CD4-positive, alpha-beta T cell treated with Interleukin-21 for 1 hour (primary cell): ENCODE measurements at regions not wholly inside any gene's neighbourhood (a gene's known extent, or its start where the extent isn't known, plus 50 kb on each side); places are given as distances from the start of the nearest gene placed in this dataset.

Experiments
- DNase-seq: peaks from one replicate; pipeline ENCODE4 v3.0.0-alpha.2; 2020

DNA sequence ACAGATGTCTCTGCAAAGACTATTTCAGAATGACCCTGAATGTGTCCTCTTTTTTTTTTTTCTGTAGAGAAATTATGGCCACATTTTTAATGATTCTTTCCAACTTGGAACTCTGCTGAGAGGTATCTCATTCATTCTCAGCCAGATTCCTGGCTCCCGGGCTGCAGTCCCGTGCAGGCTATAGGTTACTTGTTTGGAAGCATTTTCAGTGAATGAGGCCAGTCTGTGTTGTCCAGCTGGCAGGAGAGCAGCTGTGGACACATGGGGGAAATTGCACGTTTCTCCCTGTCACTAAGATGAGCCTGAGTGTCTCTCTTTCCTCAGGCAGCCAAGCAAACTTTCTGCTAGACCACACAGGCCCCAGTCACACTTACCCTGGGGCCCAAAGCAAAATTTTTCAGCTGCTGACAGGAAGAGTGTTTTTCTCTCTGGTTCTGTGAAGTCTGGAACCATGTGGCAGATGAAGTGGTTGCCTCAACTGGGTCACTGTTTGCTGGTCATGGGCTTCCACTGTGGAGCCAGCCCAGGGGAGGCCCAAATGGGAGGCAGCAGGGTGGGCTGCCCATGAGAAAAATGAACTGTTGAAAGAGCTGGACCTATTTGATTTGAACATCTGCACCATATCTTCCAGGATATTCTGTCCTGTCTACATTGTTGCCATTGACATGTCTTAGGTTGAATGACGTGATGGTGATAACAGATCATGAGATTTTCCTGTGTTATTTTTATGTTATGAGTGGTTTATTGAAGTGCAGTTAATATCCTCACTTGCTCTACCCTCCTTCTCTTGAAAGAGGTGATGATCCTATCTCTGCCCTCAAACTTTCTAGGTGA lies 431.2 kb downstream of the LPIN1 start:
- peak; percentile 15 for DNase-seq

DNA sequence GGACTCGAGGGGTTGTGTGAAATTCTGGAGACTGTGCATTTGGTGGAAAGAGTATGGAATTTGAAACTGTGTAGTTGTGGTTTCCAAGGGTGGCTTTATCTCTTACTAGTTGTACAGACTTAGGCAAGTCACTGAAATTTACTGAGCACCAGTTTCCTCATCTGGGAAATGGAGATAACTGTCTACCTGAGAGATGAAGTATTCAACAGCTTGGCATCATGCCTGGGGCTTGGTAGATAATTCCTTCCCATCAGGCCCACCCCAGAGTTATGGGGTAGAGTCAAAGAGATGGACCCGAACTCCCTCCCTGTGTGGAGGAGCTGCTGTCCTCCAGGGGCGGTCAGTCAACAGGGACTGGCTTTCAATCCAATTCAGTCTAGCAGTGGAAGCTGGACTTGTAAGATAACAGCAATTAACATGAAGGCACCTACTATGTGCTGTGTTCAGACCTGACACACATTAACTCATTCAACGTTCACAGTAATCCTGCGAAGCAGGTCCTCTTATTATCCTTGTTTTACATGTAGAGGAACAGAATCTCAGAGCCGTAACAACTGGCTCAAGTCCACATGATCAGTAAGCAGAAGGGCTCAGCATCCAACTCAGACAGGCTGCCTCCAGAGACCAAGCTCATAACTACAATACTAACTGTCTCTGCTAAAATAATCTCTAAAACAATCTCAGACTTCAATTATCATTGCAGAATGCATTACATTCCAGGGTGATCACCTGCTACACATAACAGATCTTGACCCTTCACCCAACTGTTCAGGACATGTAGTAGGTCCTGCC lies 432.1 kb downstream of the LPIN1 start:
- DNase-seq = no peak

DNA sequence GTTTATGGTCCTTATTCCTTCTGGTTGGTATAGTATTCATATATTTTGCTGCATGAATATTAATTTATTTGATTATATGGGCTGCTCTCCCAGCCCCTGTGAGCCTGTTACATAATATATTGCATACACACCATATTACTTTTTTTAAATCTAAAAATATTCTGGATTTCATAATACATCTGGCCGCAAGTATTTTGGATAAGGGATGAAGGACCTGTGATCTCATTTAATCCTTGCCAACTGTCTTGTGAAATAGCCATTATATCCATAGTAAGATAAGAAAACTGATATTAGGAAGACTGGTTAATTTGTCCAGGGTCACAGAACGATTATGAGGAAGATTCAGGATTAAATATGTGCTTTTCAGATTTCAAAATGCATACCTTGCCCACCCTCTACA lies 433.6 kb downstream of the LPIN1 start:
- no peak for DNase-seq

DNA sequence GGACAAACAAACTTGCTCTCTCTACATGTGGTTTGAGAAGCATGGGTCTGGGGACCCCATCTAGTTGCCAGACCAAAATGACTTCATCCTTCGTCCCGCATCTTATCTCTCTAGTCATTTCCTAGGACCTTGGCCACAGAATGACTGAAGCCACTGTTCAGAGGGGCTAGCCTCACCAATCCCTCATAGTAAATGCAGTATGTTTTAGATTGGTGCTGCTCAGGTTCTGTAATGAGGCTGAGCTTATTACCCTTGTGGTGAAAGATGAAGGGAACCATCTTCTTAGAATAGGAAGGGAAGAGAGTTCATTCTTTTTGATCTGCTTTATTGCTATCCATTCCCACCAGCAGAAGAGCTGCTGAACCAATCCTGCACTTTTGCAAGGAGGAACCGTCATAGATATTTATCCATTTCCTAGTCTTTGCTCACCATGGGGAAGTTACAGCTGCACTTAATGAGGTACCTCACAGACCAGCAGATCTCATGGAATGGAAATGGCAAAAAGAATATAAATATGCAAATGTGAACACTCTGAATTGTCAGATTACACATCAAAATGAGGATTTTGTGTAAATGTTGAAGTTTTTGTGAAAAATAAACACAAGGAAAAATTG lies 436.7 kb downstream of the LPIN1 start:
- no peak for DNase-seq

DNA sequence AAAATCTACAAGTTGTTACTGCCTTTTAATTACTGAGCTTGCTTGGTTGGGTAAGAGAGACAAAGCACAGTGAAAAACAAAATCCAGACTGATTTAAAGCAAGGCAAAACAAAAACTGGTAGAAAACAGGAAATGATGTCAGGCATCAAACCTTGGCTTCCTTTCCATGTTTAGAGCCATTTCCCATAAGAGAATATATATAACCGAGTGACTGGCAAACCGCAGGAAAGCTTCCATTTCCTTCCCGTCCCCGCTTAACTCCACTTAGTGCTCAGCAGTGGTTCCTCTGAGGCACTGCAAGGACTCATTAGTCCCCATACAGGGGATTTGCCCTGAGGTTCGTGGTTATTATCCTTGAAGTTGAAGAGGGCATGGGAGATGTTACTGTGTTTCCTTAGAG lies 446.3 kb downstream of the LPIN1 start:
- DNase-seq = peak; percentile 24

DNA sequence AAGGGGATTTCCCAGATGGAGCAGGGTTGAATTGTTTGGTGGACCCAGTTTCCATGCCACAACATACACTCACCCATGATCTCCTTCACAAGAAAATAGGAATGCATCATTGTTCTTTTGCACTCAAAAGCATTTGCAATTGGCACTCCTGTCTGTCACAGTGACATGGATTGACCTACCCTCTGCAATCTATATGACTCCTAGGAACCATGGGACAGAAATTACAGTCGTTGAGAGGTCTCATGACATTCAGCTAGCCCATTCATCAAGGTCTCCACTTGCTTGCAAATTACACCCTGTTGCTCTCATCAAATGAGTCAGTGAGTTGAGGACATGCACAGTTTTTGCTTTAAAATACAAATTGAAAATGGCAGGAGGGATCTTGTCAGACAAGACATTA lies 448.5 kb downstream of the LPIN1 start:
- DNase-seq = no peak

DNA sequence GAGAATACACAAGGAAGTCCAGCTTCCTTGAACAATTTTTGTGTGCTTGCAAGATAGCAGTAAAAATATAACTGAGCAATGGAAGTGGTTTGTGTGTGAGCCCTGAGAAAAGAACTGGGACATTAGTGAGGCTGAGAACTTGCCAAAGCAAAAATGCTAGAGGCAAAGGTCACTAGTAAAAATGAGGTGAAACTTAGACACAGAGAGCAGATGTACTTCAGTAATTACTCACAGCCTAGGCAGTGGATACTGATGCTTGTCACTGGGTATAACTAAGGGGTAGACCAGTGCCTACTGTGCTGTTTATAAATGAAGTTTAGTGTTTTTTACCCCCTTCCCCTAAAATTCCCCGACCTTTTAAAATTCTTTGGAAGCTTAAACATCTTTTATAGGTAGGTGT lies 450.1 kb downstream of the LPIN1 start:
- no peak for DNase-seq

DNA sequence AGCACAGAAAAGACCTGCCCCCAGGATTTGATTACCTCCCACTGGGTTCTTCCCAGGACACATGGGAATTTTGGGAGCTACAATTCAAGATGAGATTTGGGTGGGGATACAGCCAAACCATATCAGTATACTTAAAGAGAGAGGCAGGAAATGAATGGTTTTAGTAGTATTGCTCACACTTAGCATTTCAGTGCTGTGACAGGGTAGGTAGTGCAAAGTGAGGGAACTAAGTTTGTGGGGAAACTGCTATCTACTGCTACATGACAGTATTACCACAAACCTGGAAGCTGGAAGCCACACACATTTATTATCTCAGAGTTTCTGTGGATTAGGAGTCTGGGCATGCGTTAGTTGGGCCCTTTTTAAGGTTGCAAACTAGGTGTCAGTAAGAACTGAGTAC lies 450.7 kb downstream of the LPIN1 start:
- no peak for DNase-seq

DNA sequence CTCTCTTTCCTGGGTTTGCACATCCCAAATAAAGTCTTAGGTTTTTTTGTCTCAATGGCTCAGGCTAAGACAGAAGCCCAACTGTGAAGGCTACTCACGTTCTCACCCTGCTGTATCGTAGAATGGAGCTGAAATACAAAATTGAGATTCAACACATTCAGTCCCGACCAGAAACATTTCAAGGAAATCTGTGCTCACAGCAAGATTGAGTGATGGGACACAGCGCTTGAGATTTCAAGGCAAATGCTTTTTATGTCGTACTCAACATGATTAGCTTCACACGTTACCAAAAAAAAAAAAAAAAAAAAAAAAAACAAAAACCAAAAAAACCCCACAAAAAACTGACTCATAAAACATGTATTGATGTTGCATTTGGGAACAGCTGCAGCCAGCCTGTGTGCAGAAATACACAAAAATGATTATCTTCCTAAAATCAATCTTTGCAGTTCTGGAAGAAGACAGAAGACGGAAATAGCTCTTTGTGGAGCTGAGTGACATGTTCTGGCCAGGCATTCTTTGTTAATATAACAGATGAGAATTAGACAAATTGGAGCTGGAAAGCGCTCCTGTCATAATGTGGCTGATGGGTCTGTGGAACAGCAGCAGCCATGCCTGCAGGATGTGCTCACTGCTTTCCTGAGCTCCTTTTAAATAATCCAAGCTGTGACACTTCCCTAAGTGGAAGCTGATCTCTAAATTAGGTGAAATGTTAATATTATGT lies 453.2 kb downstream of the LPIN1 start:
- DNase-seq = no peak

DNA sequence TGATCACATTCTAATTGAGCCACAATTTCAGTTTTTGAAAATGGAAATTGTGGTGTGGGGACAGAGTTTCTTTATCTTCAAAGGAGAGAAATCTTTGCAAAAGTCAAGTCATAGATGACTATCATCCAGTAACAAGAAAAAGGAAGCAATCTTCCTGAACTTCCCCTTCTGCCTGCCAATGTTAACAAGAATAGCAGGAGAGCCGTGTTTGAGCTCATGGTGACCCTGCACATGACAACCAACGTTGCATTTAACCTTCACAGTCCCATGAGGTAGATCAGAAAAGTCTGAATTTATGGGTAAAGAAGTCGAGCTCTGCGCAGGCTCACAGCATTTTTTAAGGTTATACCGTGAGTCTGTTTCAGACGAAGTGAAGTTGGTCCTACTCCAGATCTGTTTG lies 454.9 kb downstream of the LPIN1 start:
- no peak for DNase-seq

DNA sequence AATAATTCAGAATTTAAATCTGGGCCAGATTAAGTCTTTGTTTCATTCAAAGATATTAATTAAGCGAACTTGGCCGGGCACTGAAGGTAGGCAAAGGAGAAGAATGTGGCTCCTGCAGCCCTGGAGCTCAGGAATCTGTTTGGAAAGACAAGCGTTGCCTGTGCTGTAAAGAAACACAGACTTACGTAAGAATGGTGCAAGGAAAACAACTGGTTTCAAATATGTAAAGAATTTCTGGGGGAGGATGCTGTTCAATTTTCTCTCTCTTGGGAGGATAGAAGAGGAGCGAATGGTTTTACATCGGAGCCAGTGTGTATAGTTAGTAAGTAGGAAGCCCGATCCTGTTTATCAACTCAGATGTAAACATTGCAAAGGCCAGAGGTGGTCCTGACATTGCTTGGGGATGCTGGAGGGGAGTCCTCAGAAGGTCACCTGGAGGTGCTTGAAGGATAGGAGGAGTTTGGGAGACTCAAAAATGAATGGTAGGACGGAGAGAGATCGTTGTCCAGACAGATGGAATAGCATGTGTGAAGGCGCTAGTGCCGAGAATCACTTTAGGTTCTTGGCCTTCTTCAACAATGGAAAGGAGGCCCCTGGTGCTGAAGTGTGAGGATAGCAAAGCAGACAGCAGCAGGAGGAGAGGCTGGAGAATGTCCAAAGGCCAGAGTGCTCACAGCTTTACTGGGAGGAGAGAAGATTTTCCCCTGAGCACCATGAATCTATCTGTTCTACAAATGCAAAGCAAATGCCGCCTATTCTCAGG lies 456.1 kb downstream of the LPIN1 start:
- no peak for DNase-seq

DNA sequence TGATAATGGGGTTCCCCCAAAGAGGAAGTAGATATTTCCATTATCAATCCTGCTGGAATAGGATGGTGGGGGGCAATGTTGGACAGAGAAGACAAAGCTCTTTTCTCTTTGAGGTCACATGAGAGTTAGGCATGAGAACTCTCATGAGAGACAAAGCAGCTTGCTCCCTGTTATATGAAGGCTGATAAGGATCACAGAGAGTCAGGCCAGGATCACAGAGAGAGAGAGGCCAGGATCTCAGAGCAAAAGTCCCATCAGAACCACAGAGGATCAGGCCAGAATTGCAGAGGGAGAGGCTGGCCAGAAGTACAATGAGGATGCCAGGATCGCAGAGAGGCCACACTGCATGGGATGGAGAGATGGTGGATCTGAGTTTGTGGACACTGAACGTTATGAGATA lies 457.1 kb downstream of the LPIN1 start:
- no peak for DNase-seq

DNA sequence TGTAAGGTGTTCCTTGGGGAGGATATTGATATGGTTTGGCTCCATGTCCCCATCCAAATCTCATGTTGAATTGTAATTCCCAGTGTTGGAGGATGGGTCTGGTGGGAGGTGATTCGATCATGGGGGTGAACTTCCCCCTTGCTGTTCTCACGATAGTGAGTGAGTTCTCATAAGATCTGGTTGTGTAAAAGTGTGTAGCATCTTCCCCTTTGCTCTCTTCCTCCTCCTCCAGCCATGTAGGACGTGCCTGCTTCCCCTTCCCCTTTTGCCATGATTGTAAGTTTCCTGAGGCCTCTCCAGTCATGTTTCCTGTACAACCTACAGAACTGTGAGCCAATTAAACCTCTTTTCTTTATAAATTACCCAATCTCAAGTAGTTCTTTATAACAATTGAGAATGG lies 458.7 kb downstream of the LPIN1 start:
- DNase-seq = no peak

DNA sequence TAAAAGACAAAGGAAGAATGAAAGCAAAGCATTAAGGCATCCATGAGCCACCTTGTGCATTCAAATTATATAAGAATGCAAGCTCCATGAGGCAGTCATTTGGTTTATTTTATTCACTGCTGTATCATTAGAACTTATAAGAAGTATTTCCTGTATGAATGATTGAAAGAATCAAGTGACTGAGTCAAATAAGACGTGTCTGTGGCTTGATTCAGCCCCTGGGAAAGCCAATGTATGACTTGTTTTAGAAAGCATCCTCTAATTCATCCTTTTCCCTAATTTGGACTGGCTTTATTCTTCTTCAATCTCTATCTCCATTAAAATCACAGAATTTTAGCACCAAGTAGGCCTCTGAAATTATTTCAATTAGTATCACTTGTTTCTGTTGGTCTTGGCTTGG lies 461.1 kb downstream of the LPIN1 start:
- no peak for DNase-seq

DNA sequence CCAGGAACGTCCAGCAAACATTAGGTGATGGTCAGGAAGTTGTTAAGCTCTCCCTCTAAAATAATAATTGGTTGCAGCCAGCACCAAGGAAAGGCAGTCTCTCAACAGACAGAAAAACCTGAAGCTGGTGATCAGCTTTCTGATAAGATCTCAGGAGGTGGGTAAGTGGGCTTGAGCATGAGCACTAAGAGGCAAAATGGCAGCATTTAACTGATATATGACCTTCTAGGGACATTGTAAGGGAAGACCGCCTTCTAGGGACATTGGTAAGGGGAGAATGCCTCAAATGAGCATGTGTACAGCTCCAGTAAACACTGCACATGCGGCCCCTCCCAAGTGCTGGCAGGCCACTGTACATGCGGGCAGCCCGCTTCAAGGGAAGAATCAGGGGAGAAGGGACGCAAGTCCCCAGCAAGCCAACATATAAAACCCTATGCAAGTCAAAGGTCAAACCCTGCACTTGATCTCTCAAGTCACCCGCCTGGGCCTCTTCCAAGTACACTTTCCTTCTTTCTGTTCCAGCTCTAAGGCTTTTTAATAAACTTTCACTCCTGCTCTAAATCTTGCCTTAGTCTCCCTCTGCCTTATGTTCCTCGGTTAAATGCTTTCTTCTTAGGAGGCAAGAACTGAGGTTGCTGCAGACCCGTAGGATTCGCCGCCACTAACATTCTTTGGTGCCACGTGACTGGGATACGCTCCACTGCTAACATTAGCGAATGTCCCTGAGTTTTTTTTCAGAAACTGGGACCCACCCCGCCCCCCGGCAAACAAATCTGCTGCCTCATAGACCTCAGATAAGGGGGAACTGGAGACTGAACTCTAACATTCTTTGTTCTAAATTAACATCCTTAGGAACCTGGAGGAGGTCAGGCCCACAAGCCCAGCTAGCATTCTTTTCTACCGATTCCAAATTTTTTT lies 463.8 kb downstream of the LPIN1 start:
- no peak for DNase-seq

DNA sequence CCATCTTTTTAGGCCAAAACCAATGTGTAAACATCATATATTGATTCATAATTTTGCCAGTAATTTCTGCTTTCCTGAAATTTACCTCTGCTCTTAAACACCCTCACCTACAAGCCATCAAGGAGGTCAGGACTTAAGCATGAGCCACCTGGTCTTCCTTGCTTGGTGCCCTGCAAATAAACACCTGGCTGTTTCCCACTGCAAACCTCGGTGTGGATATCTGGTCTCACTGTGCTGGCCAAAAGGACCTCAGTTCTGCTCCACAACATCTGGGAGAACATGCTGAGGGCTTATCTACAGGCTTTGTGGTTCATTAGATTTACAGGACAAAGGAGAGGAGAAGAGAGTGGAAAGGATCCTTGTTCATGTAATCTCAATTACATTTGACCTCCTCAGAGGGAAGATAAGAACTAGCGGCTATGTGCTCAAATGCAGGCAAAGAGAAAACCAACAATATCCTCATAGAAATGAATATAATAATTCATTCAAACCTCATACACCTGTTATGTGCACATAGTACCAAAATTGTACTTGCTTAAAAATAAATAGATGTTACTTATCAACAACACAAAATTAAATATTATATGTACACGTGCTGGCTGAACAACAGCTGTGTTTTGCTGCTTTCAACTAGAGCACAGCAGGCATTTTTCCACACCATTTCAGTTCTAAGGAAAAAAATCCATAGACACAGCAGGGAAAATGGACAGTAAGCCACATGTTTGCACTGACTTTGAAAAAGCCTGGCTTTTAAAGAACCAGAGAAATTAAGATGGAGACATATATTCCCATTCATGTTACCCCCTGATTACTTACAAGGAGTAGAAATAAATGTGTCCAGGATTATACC lies 465.1 kb downstream of the LPIN1 start:
- DNase-seq = no peak

DNA sequence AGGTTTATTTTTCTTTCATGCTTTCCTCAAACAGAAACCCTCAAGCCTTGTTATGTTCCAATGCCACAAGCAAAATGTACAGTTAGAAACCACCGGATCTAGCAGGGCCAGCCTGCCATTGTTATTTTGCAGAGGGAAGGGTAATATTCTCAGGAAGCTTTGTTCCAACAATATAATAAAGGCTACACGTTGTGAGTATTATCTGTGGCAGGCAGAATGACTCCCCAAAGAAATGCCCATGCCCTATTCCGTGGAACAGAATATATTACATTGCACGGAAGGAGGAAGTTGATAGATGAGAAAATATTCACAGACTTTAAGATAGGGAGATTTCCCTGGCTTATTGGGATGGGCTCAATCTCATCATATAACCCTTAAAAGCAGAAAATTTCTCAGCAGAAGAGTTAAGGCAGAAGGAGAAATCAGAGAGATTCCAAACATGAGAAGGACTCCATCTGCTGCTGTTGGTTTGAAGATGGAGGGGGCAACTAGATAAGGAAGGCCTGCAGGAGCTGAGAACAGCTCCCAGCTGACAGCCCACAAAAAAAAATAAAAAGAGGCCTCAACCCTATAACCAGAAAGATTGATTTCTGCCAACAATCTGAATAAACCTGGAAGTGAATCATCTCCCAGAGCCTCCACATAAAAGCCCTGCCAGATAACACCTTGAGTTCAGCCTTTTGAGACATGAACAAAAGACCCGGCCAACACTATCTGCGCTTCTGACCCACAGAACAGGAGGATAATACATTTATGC lies 466.6 kb downstream of the LPIN1 start:
- no peak for DNase-seq

DNA sequence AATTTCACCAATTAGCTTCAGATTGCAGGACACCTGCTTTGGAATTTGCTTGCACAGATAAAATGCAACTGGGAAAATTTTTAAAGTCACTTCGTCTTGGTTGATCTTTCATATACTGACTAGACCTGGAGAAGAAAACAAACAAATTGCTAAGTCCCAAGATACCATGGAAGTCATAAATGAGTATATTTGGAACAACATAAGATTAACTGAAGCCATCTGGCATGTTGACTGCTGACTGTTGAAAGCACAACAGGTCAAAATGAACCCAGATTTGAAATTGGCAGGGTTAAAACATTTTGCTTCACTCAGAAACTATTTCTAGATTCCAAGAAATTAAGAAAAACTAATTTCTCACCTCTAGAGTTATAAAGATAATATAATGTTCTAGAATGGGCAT lies 470.7 kb downstream of the LPIN1 start:
- no peak for DNase-seq

DNA sequence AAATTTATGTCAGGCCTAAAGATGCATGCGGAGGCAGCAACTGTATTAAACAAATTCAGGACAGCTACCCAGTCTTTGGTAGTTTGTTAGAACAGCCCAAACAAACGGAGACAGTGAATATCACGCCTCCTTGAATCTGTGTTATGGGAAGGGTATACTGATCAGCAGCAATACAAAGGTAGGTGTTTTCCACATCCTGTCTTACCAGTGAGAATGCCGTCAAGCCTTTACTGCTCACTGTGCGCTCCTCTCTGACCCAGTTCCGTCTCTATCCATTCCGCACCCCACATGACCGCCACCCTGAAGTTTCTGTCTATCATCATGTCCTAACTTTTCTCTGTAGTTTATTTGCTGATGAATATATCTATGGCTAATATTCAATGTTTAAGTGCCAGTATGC lies 473.3 kb downstream of the LPIN1 start:
- no peak for DNase-seq

DNA sequence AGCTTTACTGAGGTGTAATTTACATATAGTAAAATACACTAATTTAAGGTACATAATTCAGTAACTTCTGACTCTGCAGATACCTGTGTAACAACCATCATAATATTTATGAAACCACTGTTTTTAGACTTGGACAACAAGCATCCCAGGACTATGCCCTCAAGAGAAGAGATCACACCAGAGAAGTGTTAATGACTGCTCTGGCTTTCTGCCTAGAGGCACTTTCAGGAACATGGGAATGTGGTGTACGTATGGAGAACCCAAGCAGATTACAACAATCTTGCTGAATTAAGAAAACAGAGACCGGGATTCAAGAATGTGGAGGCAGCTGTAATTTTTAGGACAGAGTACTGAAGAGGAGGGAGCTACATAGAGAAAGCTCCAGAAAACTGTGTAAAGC lies 475.2 kb downstream of the LPIN1 start:
- DNase-seq = no peak
